ENCODE measurements at regions not wholly inside any gene's neighbourhood (a gene's known extent, or its start where the extent isn't known, plus 50 kb on each side); places are given as distances from the start of the nearest gene placed in this dataset.

DNA sequence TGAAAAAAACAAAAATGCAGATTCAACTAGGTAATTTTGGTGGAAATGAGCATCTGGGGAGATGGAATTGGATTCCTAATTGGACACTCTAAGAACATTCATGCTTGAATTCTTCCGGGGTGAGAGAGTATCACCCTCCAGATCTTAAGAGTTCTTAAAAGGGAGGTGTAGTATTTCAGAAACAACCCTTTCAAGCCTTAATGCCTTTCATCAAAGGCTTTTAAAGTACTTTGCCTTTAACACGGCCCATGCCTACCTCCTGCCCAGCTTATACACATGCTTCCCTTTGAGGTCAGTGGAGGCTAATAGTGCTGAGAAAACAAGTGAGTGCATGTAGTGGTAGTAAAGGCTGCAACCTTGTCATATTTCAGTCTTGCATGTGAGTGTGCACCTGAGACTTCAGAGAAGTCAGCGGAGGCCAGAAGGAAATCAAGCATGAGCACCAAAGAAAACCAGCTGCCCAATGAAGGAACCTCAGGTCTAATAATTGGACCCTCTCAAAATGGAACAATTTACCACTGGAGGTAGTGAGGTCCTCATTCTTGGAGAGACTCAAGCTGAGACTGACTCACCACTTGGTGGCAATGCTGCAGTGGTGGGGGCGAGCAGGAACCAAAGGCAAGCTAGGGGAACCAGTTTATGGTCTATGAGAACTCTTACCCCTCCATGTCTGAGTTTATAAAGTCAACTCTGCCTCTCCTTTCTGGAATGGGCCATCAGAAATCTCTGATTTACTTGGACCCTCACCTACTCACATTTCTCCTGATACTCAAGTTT is 98.4 kb upstream of the GDNF start:
- H3K27ac Mint-ChIP-seq: peak overlapping the region; percentile 95
- peaks cover 29% of the 10 kb centered on the region for H3K4me1 Mint-ChIP-seq
- H3K36me3 Mint-ChIP-seq (ENCODE audit: low read depth): peaks cover 32% of the 10 kb centered on the region
- no peak overlapping the region for H3K4me3 Mint-ChIP-seq
- no peak for DNase-seq
- peaks cover 46% of the 10 kb centered on the region for H3K9me3 Mint-ChIP-seq
- H3K27me3 Mint-ChIP-seq (ENCODE audit: low read depth, poor library complexity): no peaks in the 10 kb centered on the region
- no peak for TF ChIP-seq CTCF (IDR thresholded peaks at IDR 0.05)

- Mint-ChIP-seq H3K27me3 (ENCODE audit: low read depth, poor library complexity) (peaks cover 2% of the 10 kb centered on the region), H3K4me3 (no peak overlapping the region), H3K9me3 (peaks cover 53% of the 10 kb centered on the region), H3K36me3 (ENCODE audit: low read depth) (peaks cover 38% of the 10 kb centered on the region), H3K27ac (no peak overlapping the region), H3K4me1 (peaks cover 37% of the 10 kb centered on the region)
- TF ChIP-seq CTCF (IDR thresholded peaks at IDR 0.05): no peak
- DNase-seq: no peak
Measured at GRCh38 chr5:37936091-37936490, 96.2 kb upstream of the GDNF start.

DNA sequence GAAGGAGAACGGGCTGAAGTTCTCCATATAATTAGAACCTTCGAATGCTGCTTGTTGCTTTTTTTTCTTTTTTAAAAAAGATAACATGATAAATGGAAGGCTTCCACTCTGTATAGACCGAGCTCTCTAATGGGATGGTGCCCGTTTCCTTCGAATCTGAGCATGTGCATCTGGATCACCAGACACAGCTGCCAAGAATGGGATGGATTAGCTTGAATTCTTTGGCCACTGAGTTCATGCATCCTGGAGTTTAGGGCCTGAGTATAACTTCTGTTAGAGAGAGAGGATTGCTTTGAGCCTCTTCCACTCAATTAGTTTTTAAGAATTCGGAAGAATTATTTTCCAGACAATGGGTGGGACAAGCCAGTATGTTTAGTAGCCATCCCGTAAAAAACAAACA is 93.7 kb upstream of the GDNF start:
- H3K27ac Mint-ChIP-seq: no peak overlapping the region
- H3K4me1 Mint-ChIP-seq: peaks cover 22% of the 10 kb centered on the region
- peaks cover 2% of the 10 kb centered on the region for H3K27me3 Mint-ChIP-seq (ENCODE audit: low read depth, poor library complexity)
- no peak for DNase-seq
- no peak for TF ChIP-seq CTCF (IDR thresholded peaks at IDR 0.05)
- peaks cover 50% of the 10 kb centered on the region for H3K9me3 Mint-ChIP-seq
- peaks cover 29% of the 10 kb centered on the region for H3K36me3 Mint-ChIP-seq (ENCODE audit: low read depth)
- no peak overlapping the region for H3K4me3 Mint-ChIP-seq

GRCh38 chr5:37932450-37932849 is 92.6 kb upstream of the GDNF start:
- Mint-ChIP-seq H3K9me3 (peaks cover 43% of the 10 kb centered on the region), H3K27ac (no peak overlapping the region), H3K4me3 (no peak overlapping the region), H3K4me1 (peaks cover 12% of the 10 kb centered on the region), H3K27me3 (ENCODE audit: low read depth, poor library complexity) (peaks cover 3% of the 10 kb centered on the region), H3K36me3 (ENCODE audit: low read depth) (peaks cover 29% of the 10 kb centered on the region)
- no peak for DNase-seq
- no peak for TF ChIP-seq CTCF (IDR thresholded peaks at IDR 0.05)

DNA sequence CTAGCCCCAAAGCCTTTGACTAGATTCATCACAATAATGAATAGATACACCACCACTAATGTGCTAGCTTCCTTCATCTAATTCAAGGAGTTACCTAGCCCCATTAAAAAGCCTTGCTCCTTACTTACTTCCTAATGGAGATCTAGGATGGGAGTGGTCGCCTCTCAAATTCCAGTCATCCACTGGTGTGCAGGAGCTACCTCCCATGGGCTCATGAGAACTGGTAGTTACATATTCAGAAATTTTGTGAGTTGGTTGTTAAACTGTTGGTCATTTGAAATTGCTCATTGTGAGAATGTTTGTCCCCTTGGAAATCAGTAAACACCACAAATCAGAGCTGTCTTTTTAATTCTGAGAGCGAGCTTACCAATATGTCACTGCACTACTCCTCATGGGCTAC is 91.7 kb upstream of the GDNF start:
- no peak overlapping the region for H3K27ac Mint-ChIP-seq
- peaks cover 23% of the 10 kb centered on the region for H3K36me3 Mint-ChIP-seq (ENCODE audit: low read depth)
- peaks cover 34% of the 10 kb centered on the region for H3K9me3 Mint-ChIP-seq
- H3K27me3 Mint-ChIP-seq (ENCODE audit: low read depth, poor library complexity): peaks cover 6% of the 10 kb centered on the region
- H3K4me1 Mint-ChIP-seq: peaks cover 8% of the 10 kb centered on the region
- no peak for DNase-seq
- no peak for TF ChIP-seq CTCF (IDR thresholded peaks at IDR 0.05)
- H3K4me3 Mint-ChIP-seq: no peak overlapping the region

- H3K4me3 Mint-ChIP-seq: no peak overlapping the region
- peaks cover 6% of the 10 kb centered on the region for H3K27me3 Mint-ChIP-seq (ENCODE audit: low read depth, poor library complexity)
- peaks cover 22% of the 10 kb centered on the region for H3K9me3 Mint-ChIP-seq
- no peak for TF ChIP-seq CTCF (IDR thresholded peaks at IDR 0.05)
- H3K4me1 Mint-ChIP-seq: peaks cover 15% of the 10 kb centered on the region
- no peak for DNase-seq
- peaks cover 11% of the 10 kb centered on the region for H3K36me3 Mint-ChIP-seq (ENCODE audit: low read depth)
- H3K27ac Mint-ChIP-seq: no peak overlapping the region
Measured at GRCh38 chr5:37930350-37930749, 90.5 kb upstream of the GDNF start.
